ENCODE measurements at regions not wholly inside any gene's neighbourhood (a gene's known extent, or its start where the extent isn't known, plus 50 kb on each side); places are given as distances from the start of the nearest gene placed in this dataset.
"Not testable (repeated sequence)": the region's sequence is repeated elsewhere in the genome, so short reads cannot be mapped to it uniquely, and the experiment has no call there.

GRCh38 chr5:75824323-75824722 lies 107.1 kb upstream of the POC5 start:
- TF ChIP-seq CTCF (IDR thresholded peaks at IDR 0.05; ENCODE audit: borderline replicate concordance): no peak

DNA sequence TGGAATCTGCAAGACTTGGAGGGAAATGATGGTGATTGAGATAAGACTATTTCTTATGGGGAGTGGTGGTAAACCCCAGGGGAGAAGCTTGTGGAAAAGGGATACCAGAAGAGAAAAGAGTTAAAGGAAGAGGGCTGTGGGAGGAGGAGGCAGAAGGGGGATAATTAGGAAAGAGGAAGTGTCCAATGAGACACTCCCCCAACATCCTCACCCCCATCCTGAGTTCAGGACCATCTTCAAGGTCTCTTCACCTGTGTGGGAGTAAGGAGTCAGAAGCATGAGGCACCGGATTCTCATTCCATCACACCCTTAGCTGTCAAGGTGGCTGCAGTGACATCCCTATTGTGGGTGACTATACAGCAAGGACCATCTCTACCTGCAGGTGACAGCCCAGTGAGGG lies 106.6 kb upstream of the POC5 start:
- no peak for DNase-seq
- Histone ChIP-seq H3K27me3 (ENCODE audit: low read depth) (no peaks in the 10 kb centered on the region), H3K27ac (replicated peaks) (no peak overlapping the region), H3K4me1 (no peaks in the 10 kb centered on the region), H3K36me3 (no peaks in the 10 kb centered on the region), H3K4me3 (no peak overlapping the region), H3K9me3 (replicated peaks) (peaks cover 5% of the 10 kb centered on the region)
- intact Hi-C loops (cut with micrococcal nuclease): no loop called here
- TF ChIP-seq CTCF (IDR thresholded peaks at IDR 0.05; ENCODE audit: borderline replicate concordance): no peak

More at GRCh38 chr5:75824323-75824722, 107.1 kb upstream of the POC5 start:
- Histone ChIP-seq H3K36me3 (no peaks in the 10 kb centered on the region), H3K4me3 (no peak overlapping the region), H3K4me1 (no peaks in the 10 kb centered on the region), H3K27ac (replicated peaks) (no peak overlapping the region), H3K27me3 (ENCODE audit: low read depth) (no peaks in the 10 kb centered on the region), H3K9me3 (replicated peaks) (peaks cover 5% of the 10 kb centered on the region)
- DNase-seq: no peak
- intact Hi-C loops (cut with micrococcal nuclease): no loop called here

DNA sequence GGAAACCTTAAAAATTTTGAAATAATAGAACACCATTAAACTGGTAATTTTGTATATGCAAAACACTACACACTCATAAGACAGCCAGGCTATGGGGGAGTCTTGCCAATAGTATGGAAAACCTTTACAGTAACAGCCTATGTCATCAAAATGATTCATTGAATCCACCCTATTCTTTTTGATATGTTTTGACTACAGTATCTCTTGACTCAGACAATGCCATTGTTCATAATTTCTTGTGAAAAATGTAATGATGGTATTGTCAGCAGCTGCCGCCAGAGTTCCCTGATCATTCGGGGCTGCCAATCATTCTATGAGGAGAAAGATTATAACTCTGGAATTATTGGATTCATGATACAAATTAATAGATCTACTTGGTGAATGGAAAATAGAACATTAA lies 101.4 kb upstream of the POC5 start:
- Histone ChIP-seq H3K9me3 (replicated peaks) (peaks cover 5% of the 10 kb centered on the region), H3K4me1 (no peaks in the 10 kb centered on the region), H3K4me3 (no peak overlapping the region), H3K27me3 (ENCODE audit: low read depth) (no peaks in the 10 kb centered on the region), H3K36me3 (no peaks in the 10 kb centered on the region), H3K27ac (replicated peaks) (no peak overlapping the region)
- intact Hi-C loops (cut with micrococcal nuclease): no loop called here
- TF ChIP-seq CTCF (IDR thresholded peaks at IDR 0.05; ENCODE audit: borderline replicate concordance): no peak
- no peak for DNase-seq

GRCh38 chr5:75799695-75800094 lies 82.5 kb upstream of the POC5 start:
- DNase-seq; H3K27me3 ChIP-seq (ENCODE audit: low read depth); H3K9me3 ChIP-seq (replicated peaks); H3K27ac ChIP-seq (replicated peaks); H3K36me3 ChIP-seq; H3K4me3 ChIP-seq; intact Hi-C loops (cut with micrococcal nuclease); H3K4me1 ChIP-seq: not testable (repeated sequence)

GRCh38 chr5:75769338-75769737 lies 52.1 kb upstream of the POC5 start:
- intact Hi-C loops (cut with micrococcal nuclease); H3K27ac ChIP-seq (replicated peaks); H3K36me3 ChIP-seq; H3K27me3 ChIP-seq (ENCODE audit: low read depth); H3K4me1 ChIP-seq; H3K4me3 ChIP-seq; DNase-seq: not testable (repeated sequence)
- peaks cover 51% of the 10 kb centered on the region for H3K9me3 ChIP-seq (replicated peaks)

Data from left ventricle myocardium inferior (tissue), 1 donor.